Keratinocyte (primary cell): ENCODE measurements at regions not wholly inside any gene's neighbourhood (a gene's known extent, or its start where the extent isn't known, plus 50 kb on each side); places are given as distances from the start of the nearest gene placed in this dataset.

Experiments used
- EZH2 ChIP-seq: IDR thresholded peaks from one replicate; pipeline ENCODE4 v1.6.1; 2012; ENCODE audit warnings: inconsistent platforms, mild to moderate bottlenecking, low read length, moderate library complexity
- TF ChIP-seq, protein P1 (sequence below), 3 experiments: IDR thresholded peaks in 1 of 3; conservative IDR thresholded peaks in 1 of 3; optimal IDR thresholded peaks in 1 of 3; 2 replicates in 2 of 3; 3 replicates in 1 of 3; pipeline versions ENCODE3 to v1.5.1; 2011; ENCODE audit warnings: low read length in 3 of 3, mild to moderate bottlenecking in 3 of 3, moderate library complexity in 2 of 3, control low read depth in 1 of 3, inconsistent platforms in 1 of 3; ENCODE audit not compliant: insufficient read depth in 2 of 3; ENCODE audit errors: extremely low read depth in 1 of 3

DNA sequence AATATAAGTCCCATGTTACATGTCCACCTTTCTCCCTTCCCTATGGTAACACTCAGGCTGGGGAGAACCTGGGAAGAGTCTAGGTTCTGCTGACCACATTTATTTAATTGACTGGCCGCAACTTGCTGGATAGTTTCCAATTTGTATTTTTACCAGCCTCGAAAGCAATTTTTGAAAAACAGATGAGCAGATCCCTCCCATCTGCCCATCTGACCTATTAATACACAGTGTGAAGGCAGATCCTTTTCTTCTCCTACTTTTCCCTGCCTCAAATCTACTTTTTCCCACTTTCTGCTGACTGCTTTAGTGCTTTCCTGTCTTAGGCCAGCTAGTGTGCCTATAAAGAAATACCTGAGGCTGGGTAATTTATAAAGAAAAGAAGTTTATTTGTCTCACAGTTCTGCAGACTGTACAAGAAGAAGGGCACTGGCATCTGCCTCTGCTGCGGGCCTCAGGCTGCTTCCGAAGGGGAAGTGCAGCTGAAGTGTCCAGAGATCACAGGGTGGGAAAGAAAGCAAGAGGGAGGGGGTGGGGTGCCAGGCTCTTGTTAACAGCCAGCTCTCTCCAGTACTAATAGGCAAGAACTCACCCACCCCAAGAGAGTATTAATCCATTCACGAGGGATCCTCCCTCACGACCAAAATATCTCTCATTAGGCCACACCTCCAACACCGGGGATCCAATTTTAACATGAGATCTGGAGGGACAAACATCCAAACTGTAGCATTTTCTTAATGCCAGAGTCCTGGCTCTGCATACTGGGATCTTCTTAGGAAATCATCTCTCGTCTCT is 336.0 kb upstream of the IGFBP3 start:
- TF ChIP-seq, protein P1, sequence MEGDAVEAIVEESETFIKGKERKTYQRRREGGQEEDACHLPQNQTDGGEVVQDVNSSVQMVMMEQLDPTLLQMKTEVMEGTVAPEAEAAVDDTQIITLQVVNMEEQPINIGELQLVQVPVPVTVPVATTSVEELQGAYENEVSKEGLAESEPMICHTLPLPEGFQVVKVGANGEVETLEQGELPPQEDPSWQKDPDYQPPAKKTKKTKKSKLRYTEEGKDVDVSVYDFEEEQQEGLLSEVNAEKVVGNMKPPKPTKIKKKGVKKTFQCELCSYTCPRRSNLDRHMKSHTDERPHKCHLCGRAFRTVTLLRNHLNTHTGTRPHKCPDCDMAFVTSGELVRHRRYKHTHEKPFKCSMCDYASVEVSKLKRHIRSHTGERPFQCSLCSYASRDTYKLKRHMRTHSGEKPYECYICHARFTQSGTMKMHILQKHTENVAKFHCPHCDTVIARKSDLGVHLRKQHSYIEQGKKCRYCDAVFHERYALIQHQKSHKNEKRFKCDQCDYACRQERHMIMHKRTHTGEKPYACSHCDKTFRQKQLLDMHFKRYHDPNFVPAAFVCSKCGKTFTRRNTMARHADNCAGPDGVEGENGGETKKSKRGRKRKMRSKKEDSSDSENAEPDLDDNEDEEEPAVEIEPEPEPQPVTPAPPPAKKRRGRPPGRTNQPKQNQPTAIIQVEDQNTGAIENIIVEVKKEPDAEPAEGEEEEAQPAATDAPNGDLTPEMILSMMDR (optimal IDR thresholded peaks at IDR 0.05 in 1 of 3, IDR thresholded peaks at IDR 0.05 in 1 of 3, conservative IDR thresholded peaks at IDR 0.05 in 1 of 3; ENCODE audit: extremely low read depth in 1 of 3, insufficient read depth in 2 of 3, low read length in 3 of 3), result no peak
- no peak for TF ChIP-seq EZH2
